IMR-90 (cell line): ENCODE measurements at regions not wholly inside any gene's neighbourhood (a gene's known extent, or its start where the extent isn't known, plus 50 kb on each side); places are given as distances from the start of the nearest gene placed in this dataset.

Source experiments
- ATAC-seq: fragments of 200-7000 bp; cut with Tn5 transposase; 2 replicates; pipeline ENCODE4 v1.9.1; 2020; ENCODE audit warnings: low read depth, mild to moderate bottlenecking, moderate library complexity
- BruUV-seq: library from RNA; stranded (reverse); fragments of 400-500 nt; replicated peaks from 2 replicates; lab custom pipeline; 2021; lab: Mats Ljungman, UMichigan
- CTCF ChIA-PET: fragments of 300-600 bp; formaldehyde crosslinking; extraction: SDS; loops from one replicate; lab custom pipeline; 2021; ENCODE audit warnings: antibody characterized with exemption; lab: Yijun Ruan, JAX
- POLR2A ChIA-PET: fragments of 300-600 bp; sonication (Branson Sonifier 250); formaldehyde crosslinking; loops from one replicate; lab custom pipeline; 2022; ENCODE audit warnings: antibody characterized with exemption; ENCODE audit not compliant: unreplicated experiment; lab: Charles Lee
- DNase-seq: peaks from one replicate; pipeline ENCODE4 v3.0.0; 2013
- H2AFZ ChIP-seq: replicated peaks from 2 replicates; pipeline ENCODE3; 2013; ENCODE audit warnings: low read length, mild to moderate bottlenecking; ENCODE audit not compliant: poor library complexity
- H2AK5ac ChIP-seq: 2 replicates; pipeline ENCODE4 v1.6.1; 2013; ENCODE audit warnings: low read depth, low read length, inconsistent platforms
- H2AK9ac ChIP-seq: replicated peaks from 2 replicates; pipeline ENCODE3; 2013; ENCODE audit warnings: mild to moderate bottlenecking, low read depth, low read length, moderate library complexity; ENCODE audit not compliant: poor library complexity
- H2BK120ac ChIP-seq: 2 replicates; pipeline ENCODE4 v1.6.1; 2013; ENCODE audit warnings: low read depth, low read length, inconsistent platforms
- H2BK15ac ChIP-seq: 3 replicates; pipeline ENCODE4 v1.6.1; 2013; ENCODE audit warnings: low read depth, low read length, inconsistent platforms
- H2BK20ac ChIP-seq: 2 replicates; pipeline ENCODE4 v1.6.1; 2013; ENCODE audit warnings: low read depth, mild to moderate bottlenecking, inconsistent platforms, low read length, moderate library complexity
- H2BK5ac ChIP-seq: 2 replicates; pipeline ENCODE4 v1.6.1; 2013; ENCODE audit warnings: mild to moderate bottlenecking, low read depth, low read length, inconsistent platforms; ENCODE audit not compliant: poor library complexity, severe bottlenecking
- H3K14ac ChIP-seq: replicated peaks from 2 replicates; pipeline ENCODE4 v1.6.1; 2013; ENCODE audit warnings: low read depth, low read length, inconsistent platforms
- H3K18ac ChIP-seq: 2 replicates; pipeline ENCODE4 v1.6.1; 2013; ENCODE audit warnings: low read depth, low read length, control low read depth
- H3K23ac ChIP-seq: 2 replicates; pipeline ENCODE4 v1.6.1; 2013; ENCODE audit warnings: low read depth, low read length, inconsistent platforms
- H3K27ac ChIP-seq: 2 replicates; pipeline ENCODE4 v1.5.1; 2013; ENCODE audit warnings: mild to moderate bottlenecking, control low read depth, low read length; ENCODE audit not compliant: insufficient read depth
- H3K27me3 ChIP-seq: 2 replicates; pipeline ENCODE4 v1.6.1; 2013; ENCODE audit warnings: low read length; ENCODE audit not compliant: control insufficient read depth, insufficient read depth
- H3K36me3 ChIP-seq: 2 replicates; pipeline ENCODE4 v1.6.1; 2013; ENCODE audit warnings: low read length, mixed read lengths; ENCODE audit not compliant: control insufficient read depth, insufficient read depth
- H3K4ac ChIP-seq: 2 replicates; pipeline ENCODE4 v1.6.1; 2013; ENCODE audit warnings: low read depth, low read length, inconsistent platforms
- H3K4me1 ChIP-seq: 2 replicates; pipeline ENCODE4 v1.6.1; 2013; ENCODE audit warnings: low read length, mixed read lengths; ENCODE audit not compliant: control insufficient read depth, insufficient read depth
- H3K4me2 ChIP-seq: 2 replicates; pipeline ENCODE4 v1.6.1; 2013; ENCODE audit warnings: low read depth, mild to moderate bottlenecking, control low read depth, low read length, moderate library complexity
- H3K4me3 ChIP-seq: 2 replicates; pipeline ENCODE4 v1.5.1; 2013; ENCODE audit warnings: low read depth, mild to moderate bottlenecking, control low read depth, low read length, moderate library complexity; ENCODE audit not compliant: insufficient read depth
- H3K56ac ChIP-seq: 2 replicates; pipeline ENCODE4 v1.6.1; 2013; ENCODE audit warnings: low read length, inconsistent platforms; ENCODE audit not compliant: insufficient read depth; ENCODE audit errors: extremely low read depth
- H3K79me1 ChIP-seq, 2 experiments: 2 replicates each; pipeline ENCODE4 v1.6.1; 2013; ENCODE audit warnings: low read length in 2 of 2, inconsistent platforms in 1 of 2, low read depth in 1 of 2
- H3K9ac ChIP-seq: 2 replicates; pipeline ENCODE4 v1.6.1; 2013; ENCODE audit warnings: low read depth, low read length, control low read depth
- H3K9me1 ChIP-seq: 2 replicates; pipeline ENCODE4 v1.6.1; 2013; ENCODE audit warnings: low read length, inconsistent platforms; ENCODE audit not compliant: insufficient read depth
- H3K9me3 ChIP-seq: 2 replicates; pipeline ENCODE4 v1.6.1; 2013; ENCODE audit warnings: low read length; ENCODE audit not compliant: control insufficient read depth, insufficient read depth
- H4K20me1 ChIP-seq: 2 replicates; pipeline ENCODE4 v1.6.1; 2013; ENCODE audit warnings: low read length, inconsistent platforms; ENCODE audit not compliant: insufficient read depth
- H4K5ac ChIP-seq: 2 replicates; pipeline ENCODE4 v1.6.1; 2013; ENCODE audit warnings: mild to moderate bottlenecking, low read depth, low read length, control low read depth
- H4K8ac ChIP-seq, 2 experiments: 2 replicates each; pipeline ENCODE4 v1.6.1; 2013; ENCODE audit warnings: low read depth in 2 of 2, low read length in 2 of 2, control low read depth in 1 of 2, inconsistent platforms in 1 of 2
- H4K91ac ChIP-seq: 2 replicates; pipeline ENCODE4 v1.6.1; 2013; ENCODE audit warnings: low read depth, low read length, inconsistent platforms; ENCODE audit not compliant: insufficient read depth
- BHLHE40 ChIP-seq: fragments of 150-350 bp; IDR thresholded peaks from 2 replicates; pipeline ENCODE4 v1.6.1; 2016; ENCODE audit warnings: mild to moderate bottlenecking, low read depth, low read length
- CEBPB ChIP-seq: IDR thresholded peaks from 2 replicates; pipeline ENCODE4 v1.6.1; 2012; ENCODE audit warnings: low read depth, low read length, improper control_type of control experiment
- CHD1 ChIP-seq: IDR thresholded peaks from 2 replicates; pipeline ENCODE4 v1.6.1; 2012; ENCODE audit warnings: low read depth, low read length, improper control_type of control experiment
- FOS ChIP-seq: fragments of 150-350 bp; IDR thresholded peaks from 2 replicates; pipeline ENCODE4 v1.6.1; 2016; ENCODE audit warnings: low read depth, low read length
- MAFK ChIP-seq: IDR thresholded peaks from 2 replicates; pipeline ENCODE4 v1.6.1; 2012; ENCODE audit warnings: low read depth, low read length, improper control_type of control experiment
- MAZ ChIP-seq: IDR thresholded peaks from 2 replicates; pipeline ENCODE4 v1.6.1; 2012; ENCODE audit warnings: low read depth, mild to moderate bottlenecking, low read length, improper control_type of control experiment, moderate library complexity, borderline replicate concordance
- MXI1 ChIP-seq: IDR thresholded peaks from 2 replicates; pipeline ENCODE4 v1.6.1; 2012; ENCODE audit warnings: low read depth, mild to moderate bottlenecking, low read length, moderate library complexity, borderline replicate concordance
- NFE2L2 ChIP-seq: fragments of 150-350 bp; IDR thresholded peaks from 2 replicates; pipeline ENCODE4 v1.6.1; 2016; ENCODE audit warnings: low read depth, mild to moderate bottlenecking, low read length
- POLR2A ChIP-seq: IDR thresholded peaks from 2 replicates; pipeline ENCODE4 v1.6.1; 2012; ENCODE audit warnings: mild to moderate bottlenecking, low read depth, low read length
- RAD21 ChIP-seq: IDR thresholded peaks from 2 replicates; pipeline ENCODE4 v1.6.1; 2012; ENCODE audit warnings: low read length, improper control_type of control experiment
- RCOR1 ChIP-seq: IDR thresholded peaks from 2 replicates; pipeline ENCODE4 v1.6.1; 2012; ENCODE audit warnings: mild to moderate bottlenecking, low read length, improper control_type of control experiment; ENCODE audit not compliant: insufficient replicate concordance
- RFX5 ChIP-seq: IDR thresholded peaks from 2 replicates; pipeline ENCODE4 v1.8.0; 2012; ENCODE audit warnings: low read depth, mild to moderate bottlenecking, low read length, moderate library complexity
- SMC3 ChIP-seq: fragments of 150-350 bp; IDR thresholded peaks from 2 replicates; pipeline ENCODE4 v1.6.1; 2016; ENCODE audit warnings: low read depth, mild to moderate bottlenecking, antibody characterized with exemption, low read length, moderate library complexity
- WGBS, 2 experiments: methylation state at CpG; one replicate each; pipeline versions ENCODE4 v1.1.5 to v1.1.7; 2013; ENCODE audit warnings: missing lambda C conversion rate in 2 of 2; ENCODE audit not compliant: insufficient read length in 1 of 2; ENCODE audit errors: extremely low coverage in 2 of 2; 5-methylcytosine and 5-hydroxymethylcytosine counted together
- dilution Hi-C: fragments of 300-500 bp; cut with HindIII; formaldehyde crosslinking; loops from one replicate; pipeline ENCODE4 v1.14.3; 2018; ENCODE audit warnings: low sequenced_read_pairs; ENCODE audit not compliant: unreplicated experiment
- in situ Hi-C: fragments of 300-500 bp; cut with MboI; formaldehyde crosslinking; loops from 3 replicates; pipeline ENCODE4 v1.14.3; 2019; ENCODE audit warnings: low sequenced_read_pairs, inconsistent platforms, mixed read lengths
- intact Hi-C: fragments of 100-400 bp; cut with micrococcal nuclease; formaldehyde crosslinking; loops from 2 replicates; pipeline ENCODE4 v1.10.0; 2022
- TF ChIP-seq, protein P1 (sequence below): fragments of 150-350 bp; IDR thresholded peaks from 2 replicates; pipeline ENCODE4 v1.6.1; 2016; ENCODE audit warnings: low read depth, mild to moderate bottlenecking, low read length, moderate library complexity, borderline replicate concordance
- TF ChIP-seq, protein P2 (sequence below): fragments of 150-350 bp; IDR thresholded peaks from 2 replicates; pipeline ENCODE4 v1.6.1; 2017; ENCODE audit warnings: mild to moderate bottlenecking, antibody characterized with exemption, low read length, low read depth
- TF ChIP-seq, protein P3 (sequence below): conservative IDR thresholded peaks from 2 replicates; pipeline ENCODE4 v1.5.1; 2012; ENCODE audit warnings: mild to moderate bottlenecking, low read depth, low read length, improper control_type of control experiment

DNA sequence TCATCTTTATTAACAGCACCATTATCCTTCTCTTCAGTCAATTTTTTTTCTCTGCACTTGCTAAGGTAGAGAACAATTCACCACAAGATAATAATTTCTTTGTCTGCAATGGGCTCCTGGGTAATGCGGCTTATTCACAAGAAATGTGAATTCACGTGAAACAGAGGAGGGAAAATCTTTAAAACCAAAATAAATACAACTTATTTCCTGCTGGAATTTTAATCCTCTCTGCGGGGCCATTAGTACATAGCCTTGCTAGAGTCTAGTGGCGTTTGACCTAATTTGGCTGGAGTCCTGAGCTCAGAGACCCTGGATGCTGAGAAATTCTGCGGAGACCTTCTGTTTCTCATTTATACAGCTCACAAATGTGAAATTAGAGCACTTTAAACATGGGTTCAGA, 319.3 kb upstream of the MMADHC start:
- Histone ChIP-seq H3K23ac (no peak overlapping the region), H2BK120ac (no peak overlapping the region), H3K4me1 (peaks cover 9% of the 10 kb centered on the region), H3K4ac (no peak overlapping the region), H3K79me1 (no peaks in the 10 kb centered on the region), H2AK9ac (no peak overlapping the region), H2BK20ac (no peak overlapping the region), H2AK5ac (no peak overlapping the region), H3K4me2 (no peak overlapping the region), H3K9ac (no peak overlapping the region), H3K9me3 (no peaks in the 10 kb centered on the region), H3K14ac (no peak overlapping the region), H3K27ac (no peak overlapping the region), H3K36me3 (no peaks in the 10 kb centered on the region), H2AFZ (no peak overlapping the region), H3K27me3 (no peaks in the 10 kb centered on the region), H4K20me1 (no peaks in the 10 kb centered on the region), H4K8ac (no peak overlapping the region), H3K9me1 (peaks cover 8% of the 10 kb centered on the region), H2BK15ac (no peak overlapping the region), H3K18ac (no peak overlapping the region), H3K56ac (no peak overlapping the region), H4K5ac (no peak overlapping the region), H3K4me3 (no peak overlapping the region), H2BK5ac (no peak overlapping the region), H4K91ac (no peak overlapping the region)
- WGBS, 2 experiments: no CpG with 5 or more reads among the region's 5 CpGs
- TF ChIP-seq, protein P1, sequence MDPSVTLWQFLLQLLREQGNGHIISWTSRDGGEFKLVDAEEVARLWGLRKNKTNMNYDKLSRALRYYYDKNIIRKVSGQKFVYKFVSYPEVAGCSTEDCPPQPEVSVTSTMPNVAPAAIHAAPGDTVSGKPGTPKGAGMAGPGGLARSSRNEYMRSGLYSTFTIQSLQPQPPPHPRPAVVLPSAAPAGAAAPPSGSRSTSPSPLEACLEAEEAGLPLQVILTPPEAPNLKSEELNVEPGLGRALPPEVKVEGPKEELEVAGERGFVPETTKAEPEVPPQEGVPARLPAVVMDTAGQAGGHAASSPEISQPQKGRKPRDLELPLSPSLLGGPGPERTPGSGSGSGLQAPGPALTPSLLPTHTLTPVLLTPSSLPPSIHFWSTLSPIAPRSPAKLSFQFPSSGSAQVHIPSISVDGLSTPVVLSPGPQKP: no peak
- TF ChIP-seq RAD21 (no peak), MXI1 (no peak), SMC3 (no peak), RCOR1 (no peak), MAZ (no peak), RFX5 (no peak), CEBPB (no peak), MAFK (no peak), BHLHE40 (no peak), POLR2A (no peak), NFE2L2 (no peak), FOS (no peak), CHD1 (no peak)
- TF ChIP-seq, protein P2, sequence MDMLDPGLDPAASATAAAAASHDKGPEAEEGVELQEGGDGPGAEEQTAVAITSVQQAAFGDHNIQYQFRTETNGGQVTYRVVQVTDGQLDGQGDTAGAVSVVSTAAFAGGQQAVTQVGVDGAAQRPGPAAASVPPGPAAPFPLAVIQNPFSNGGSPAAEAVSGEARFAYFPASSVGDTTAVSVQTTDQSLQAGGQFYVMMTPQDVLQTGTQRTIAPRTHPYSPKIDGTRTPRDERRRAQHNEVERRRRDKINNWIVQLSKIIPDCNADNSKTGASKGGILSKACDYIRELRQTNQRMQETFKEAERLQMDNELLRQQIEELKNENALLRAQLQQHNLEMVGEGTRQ: no peak
- TF ChIP-seq, protein P3, sequence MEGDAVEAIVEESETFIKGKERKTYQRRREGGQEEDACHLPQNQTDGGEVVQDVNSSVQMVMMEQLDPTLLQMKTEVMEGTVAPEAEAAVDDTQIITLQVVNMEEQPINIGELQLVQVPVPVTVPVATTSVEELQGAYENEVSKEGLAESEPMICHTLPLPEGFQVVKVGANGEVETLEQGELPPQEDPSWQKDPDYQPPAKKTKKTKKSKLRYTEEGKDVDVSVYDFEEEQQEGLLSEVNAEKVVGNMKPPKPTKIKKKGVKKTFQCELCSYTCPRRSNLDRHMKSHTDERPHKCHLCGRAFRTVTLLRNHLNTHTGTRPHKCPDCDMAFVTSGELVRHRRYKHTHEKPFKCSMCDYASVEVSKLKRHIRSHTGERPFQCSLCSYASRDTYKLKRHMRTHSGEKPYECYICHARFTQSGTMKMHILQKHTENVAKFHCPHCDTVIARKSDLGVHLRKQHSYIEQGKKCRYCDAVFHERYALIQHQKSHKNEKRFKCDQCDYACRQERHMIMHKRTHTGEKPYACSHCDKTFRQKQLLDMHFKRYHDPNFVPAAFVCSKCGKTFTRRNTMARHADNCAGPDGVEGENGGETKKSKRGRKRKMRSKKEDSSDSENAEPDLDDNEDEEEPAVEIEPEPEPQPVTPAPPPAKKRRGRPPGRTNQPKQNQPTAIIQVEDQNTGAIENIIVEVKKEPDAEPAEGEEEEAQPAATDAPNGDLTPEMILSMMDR: no peak
- intact Hi-C loops: loop anchor here (10.0 kb wide), 1 partner anchor 312 kb away; no protein-coding TSS in a partner anchor
- BruUV-seq: no TSS peak
- dilution Hi-C loops: no loop called here
- in situ Hi-C loops: no loop called here
- POLR2A ChIA-PET: no interaction called here
- DNase-seq (no peak), ATAC-seq (no peak)
- CTCF ChIA-PET: interaction anchor here (0.6 to 0.8 kb wide), 2 partner anchors 8 to 49 kb away, joined by 3 read pairs; no protein-coding TSS in a partner anchor
